Suprapubic skin (tissue), 3 donors: ENCODE measurements at regions not wholly inside any gene's neighbourhood (a gene's known extent, or its start where the extent isn't known, plus 50 kb on each side); places are given as distances from the start of the nearest gene placed in this dataset.

Experiments
- EP300 ChIP-seq: sonication (generic); formaldehyde crosslinking; IDR thresholded peaks from one replicate; pipeline ENCODE4 v1.6.1; 2017; ENCODE audit warnings: antibody characterized with exemption
- TF ChIP-seq, protein P1 (sequence below), 2 donors: fragments of 200-600 bp in 1 of 2; fragments of 450-650 bp in 1 of 2; sonication (generic) in 1 of 2; IDR thresholded peaks; one replicate each; pipeline ENCODE4 v1.5.1; 2016 to 2019; ENCODE audit warnings: antibody characterized with exemption in 2 of 2, mild to moderate bottlenecking in 1 of 2, moderate library complexity in 1 of 2

DNA sequence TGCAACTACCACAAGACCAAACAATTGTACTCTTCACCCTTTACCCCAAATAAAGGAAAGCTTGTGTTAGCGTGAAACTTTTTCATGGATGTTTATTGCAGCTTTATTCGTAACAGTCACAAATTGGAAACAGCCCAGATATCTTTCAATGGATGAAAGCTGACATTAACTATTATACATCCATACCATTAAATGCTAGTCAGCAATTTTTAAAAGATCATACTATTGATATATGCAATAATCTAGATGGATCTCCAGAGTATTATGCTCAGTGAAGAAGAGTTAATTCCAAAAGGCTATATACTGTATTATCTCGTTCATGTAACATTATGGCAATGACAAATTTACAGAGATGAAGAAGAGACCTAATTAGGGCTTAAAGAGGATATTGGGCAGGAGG lies 1491.2 kb upstream of the CDH8 start:
- TF ChIP-seq, protein P1, sequence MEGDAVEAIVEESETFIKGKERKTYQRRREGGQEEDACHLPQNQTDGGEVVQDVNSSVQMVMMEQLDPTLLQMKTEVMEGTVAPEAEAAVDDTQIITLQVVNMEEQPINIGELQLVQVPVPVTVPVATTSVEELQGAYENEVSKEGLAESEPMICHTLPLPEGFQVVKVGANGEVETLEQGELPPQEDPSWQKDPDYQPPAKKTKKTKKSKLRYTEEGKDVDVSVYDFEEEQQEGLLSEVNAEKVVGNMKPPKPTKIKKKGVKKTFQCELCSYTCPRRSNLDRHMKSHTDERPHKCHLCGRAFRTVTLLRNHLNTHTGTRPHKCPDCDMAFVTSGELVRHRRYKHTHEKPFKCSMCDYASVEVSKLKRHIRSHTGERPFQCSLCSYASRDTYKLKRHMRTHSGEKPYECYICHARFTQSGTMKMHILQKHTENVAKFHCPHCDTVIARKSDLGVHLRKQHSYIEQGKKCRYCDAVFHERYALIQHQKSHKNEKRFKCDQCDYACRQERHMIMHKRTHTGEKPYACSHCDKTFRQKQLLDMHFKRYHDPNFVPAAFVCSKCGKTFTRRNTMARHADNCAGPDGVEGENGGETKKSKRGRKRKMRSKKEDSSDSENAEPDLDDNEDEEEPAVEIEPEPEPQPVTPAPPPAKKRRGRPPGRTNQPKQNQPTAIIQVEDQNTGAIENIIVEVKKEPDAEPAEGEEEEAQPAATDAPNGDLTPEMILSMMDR (IDR thresholded peaks at IDR 0.05): no peak
- TF ChIP-seq EP300: no peak
